HG02798 (cell line): ENCODE measurements at regions not wholly inside any gene's neighbourhood (a gene's known extent, or its start where the extent isn't known, plus 50 kb on each side); places are given as distances from the start of the nearest gene placed in this dataset.
"Not testable (repeated sequence)": the region's sequence is repeated elsewhere in the genome, so short reads cannot be mapped to it uniquely, and the experiment has no call there.

Experiments used
- ATAC-seq: cut with Tn5 transposase; IDR thresholded peaks from one replicate; pipeline ENCODE4 v1.9.1; 2021; ENCODE audit warnings: mild to moderate bottlenecking; ENCODE audit not compliant: unreplicated experiment, poor library complexity

DNA sequence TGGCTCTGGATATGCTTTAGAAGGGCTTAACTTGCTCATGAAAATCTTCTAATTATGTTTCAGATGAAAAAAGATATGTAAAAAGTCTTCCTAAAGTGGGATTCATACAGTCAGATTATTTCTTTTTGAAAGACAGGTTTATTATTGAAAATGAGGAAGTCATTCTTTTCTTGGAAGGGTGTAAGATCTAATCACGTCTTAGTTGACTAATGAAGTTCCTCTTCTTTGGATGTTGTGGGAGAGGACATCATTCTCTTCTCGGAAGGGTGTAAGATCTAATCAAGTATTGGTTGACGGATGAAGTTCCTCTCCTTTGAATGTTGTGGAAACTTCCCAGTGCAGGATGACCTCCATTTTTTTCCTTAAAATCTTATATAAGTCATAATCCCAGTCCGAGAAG lies 74.9 kb downstream of the ALG10 start:
- no peak for ATAC-seq

DNA sequence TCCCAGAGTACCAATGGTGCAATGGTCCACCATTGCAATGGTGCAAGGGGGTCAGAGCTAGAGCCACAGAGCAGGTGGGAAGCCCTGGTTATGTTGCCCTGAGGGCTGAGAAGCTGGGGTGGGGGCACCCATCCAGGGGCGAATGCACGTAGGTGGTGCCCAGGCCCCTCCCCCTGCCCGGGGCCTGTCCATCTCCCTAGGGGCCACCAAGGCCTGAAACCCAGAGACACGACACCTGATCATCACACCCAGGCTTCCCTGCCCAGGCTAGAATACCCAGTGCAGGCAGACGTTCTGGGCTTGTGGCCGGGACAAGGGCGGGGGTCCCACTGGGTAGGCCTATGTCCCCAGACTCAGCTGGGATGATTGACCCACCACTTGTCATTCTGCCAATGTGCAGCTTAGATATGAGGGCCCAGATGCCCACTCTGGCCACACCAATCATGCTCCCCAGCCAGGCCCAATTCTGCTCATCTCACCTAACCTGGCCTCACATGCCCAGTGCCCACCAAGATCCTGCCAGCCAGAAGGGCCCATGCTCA lies 83.2 kb downstream of the ALG10 start:
- ATAC-seq, result no peak

DNA sequence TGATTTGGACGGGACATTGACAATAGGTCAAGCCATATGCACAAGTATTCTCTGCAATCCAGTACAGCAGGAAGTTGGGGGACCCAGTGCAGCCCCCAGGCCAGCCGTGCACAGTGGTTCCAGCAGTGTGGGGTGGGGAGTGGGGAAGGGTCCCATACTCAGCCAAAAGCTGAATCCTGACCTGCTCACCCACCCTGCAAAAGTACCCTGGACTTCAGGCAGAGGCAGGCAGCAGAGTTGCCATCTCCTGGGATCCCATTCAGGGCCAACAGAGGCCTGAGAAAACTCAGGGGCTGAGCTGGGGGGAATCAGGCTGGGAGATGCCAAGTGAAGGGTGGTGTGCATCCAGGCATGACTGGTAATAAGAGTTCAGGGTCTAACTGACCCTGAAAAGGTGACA lies 83.9 kb downstream of the ALG10 start:
- no peak for ATAC-seq

DNA sequence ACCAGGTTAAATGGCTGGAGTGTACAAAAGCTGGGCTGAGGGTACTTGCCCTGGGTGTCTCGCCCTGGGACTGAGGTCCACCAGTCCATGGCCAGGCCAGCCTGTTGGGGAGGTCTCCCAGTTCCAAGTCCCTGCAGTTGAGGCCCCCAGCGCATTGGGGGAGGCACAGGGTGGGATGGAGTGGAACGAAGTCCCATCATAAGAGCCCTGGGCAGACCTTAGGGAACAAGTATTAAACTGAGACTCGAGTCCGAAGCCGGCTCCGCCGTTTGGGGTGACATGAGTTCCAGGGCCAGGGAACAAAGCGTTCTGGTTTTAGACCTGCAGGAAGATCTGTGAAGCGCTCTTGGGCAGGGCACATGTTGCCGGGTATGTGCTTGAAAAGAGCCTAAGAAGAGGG lies 84.7 kb downstream of the ALG10 start:
- ATAC-seq, result no peak

DNA sequence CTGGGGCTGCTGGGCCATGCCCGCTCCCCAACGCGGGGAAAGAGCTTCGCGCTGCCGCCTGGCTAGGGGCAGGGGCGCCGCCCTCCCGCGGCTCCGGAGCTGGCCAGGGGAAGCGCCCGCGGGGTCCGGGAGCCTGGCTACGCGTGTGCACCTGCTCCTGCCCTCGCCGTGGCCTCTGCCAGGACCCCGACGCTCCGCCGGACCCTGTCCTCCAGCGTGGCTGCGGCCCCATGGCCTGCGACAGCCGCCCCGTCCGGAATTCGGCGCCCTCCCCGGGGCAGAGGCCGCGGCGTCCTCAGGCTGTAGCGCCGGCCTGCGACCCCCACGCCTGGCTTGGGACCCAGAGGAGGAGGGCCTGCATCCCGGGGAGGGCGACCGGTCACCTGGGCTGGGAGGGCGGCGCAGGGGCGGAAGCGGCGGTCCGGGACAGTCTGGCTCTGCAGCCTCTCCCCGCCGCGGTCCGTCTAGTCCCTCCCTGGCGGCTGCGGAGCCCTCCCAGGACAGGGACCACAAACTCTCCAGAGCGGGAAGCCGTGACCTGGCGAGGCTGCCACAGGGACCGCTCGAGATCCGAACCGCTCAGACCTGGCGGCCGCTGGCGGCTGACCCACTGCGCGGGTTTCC lies 85.6 kb downstream of the ALG10 start:
- ATAC-seq, result no peak

DNA sequence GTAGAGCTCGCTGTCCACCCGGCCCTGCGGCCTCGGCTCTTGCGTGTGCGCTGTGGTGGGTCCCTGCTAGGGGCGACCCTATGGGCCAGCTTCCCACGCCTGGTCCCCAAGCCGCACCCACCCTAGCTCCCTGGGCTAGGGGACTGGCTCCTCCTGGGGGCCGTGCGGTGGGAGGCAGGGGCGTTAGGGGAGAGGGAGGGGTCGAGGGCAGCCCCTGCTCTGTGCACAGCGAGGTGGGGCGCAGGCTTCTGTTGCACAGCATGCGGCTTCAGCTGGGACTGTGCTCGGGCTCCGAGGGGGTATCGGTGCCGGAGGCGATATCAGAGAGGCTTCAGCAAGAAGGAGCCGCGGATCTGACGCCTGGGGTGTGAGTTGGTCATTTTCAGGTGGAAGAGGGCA lies 86.1 kb downstream of the ALG10 start:
- no peak for ATAC-seq

DNA sequence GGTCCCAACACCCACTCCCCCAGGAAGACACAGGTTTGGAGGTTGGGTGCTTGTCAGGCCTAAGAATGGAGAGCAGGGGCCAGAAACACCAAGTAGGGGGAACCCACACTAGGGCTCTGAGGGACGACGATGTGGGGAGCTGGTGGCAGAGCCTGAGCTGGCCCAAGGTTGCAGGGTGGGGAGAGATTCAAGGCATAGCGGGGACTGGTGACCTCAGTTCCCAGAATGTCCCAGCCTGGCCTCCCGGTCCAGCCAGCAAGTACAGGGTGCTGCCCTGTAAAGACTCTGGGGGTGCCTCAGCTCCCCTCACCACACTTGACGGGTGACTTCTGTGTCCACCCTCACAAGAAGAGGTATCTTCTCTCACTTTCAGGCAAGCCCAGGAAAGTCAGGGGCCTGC lies 86.7 kb downstream of the ALG10 start:
- no peak for ATAC-seq

DNA sequence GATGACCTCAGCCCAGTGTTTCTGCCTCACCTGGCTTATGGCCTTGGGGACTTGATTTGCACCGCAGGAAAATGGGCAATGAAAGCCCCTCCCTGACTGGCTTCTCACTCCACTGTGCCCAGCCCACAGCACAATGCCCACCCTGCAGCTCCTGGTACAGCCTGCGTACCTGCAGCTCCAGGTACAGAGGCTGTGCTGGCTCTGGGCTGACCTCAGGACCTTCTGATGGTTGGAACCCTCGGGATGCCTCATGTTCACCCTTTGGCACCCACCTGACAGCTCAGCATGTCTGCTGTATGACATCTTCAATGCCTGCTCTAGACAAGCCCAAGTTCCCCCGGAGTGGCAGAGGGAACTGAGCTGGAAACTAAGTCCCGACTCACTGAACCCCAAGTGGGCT lies 87.1 kb downstream of the ALG10 start:
- no peak for ATAC-seq

DNA sequence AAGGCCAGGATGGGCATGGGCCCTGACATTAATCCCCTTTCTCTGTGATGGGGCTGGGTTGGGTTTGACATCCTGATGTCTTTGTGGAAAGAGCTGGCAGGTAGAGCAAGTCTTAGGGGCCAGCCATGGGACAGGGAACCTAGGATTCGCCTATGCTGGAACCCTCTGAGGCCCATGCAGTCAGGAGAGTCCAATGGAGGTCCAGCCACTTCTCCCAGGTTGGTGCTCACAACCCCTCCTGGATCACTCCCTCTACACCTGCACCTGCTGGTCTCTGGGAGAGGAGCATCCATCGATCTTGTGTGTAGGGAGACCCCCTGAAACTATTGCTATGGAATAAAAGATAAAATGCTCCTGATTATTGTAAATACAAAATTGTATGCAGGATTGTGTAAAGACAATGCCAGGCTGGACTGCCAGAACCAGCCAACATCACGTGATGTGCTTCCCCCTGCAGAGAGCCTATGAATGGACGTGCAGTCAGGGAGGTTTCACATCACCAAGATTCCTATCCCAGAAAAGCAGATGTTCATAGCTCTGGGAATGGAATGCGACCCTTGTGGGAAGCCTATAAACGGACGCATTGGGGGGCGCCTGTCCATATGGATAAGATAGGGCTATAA lies 87.7 kb downstream of the ALG10 start:
- ATAC-seq, result not testable (repeated sequence)

DNA sequence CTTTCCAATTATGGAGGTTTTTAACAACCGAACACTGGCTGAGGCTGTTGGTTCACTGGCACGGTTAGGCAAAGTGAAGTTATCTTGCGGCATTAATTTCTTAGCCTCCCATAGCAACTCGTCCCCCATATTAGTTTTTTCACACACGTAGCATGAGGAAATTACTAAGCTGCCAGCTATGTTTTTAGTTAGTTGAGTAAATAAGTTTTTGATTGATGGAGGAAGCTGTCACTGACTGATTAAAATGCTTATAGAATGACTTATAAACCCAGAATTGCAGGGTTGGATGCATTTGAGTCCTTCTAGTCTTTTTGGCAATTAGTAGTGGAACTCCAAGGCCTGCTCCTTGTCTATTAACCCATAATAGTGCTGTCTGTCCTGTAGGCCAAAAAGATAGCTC lies 97.1 kb downstream of the ALG10 start:
- ATAC-seq, result no peak

DNA sequence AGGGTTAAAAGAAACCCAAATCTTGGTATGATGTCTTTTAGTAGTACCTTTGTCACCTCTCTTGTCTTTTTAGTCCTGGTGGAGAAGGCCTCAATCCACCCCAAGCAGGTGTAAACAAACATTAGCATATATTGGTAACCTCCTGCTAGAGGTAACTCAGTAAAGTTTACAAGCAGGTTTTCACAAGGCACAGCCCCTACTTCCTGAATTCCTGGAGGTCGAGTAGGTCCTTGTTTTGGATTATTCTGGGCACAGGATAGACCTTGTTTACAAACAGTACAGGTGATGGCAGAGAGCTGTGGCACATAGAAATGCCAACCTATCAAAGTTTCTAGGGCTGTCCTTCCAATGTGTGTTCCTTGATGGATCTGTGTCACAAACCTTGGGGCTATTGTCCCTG lies 99.1 kb downstream of the ALG10 start:
- no peak for ATAC-seq

DNA sequence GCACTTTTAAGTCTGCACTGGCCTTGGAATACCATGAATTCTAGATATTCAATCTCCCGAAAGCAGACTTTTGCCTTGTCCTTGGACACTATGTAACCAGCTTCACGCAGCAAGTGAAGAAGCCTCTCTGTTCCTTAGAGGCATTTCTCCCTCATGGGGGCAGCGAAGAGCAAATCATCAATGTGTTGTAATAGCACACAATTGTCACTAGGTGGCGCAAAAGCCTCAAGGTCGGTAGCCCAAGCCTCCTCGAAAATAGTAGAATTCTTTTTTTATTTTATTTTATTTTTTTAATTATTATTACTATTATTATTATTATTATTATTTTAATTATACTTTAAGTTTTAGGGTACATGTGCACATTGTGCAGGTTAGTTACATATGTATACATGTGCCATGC lies 100.8 kb downstream of the ALG10 start:
- peak; percentile 77 for ATAC-seq

DNA sequence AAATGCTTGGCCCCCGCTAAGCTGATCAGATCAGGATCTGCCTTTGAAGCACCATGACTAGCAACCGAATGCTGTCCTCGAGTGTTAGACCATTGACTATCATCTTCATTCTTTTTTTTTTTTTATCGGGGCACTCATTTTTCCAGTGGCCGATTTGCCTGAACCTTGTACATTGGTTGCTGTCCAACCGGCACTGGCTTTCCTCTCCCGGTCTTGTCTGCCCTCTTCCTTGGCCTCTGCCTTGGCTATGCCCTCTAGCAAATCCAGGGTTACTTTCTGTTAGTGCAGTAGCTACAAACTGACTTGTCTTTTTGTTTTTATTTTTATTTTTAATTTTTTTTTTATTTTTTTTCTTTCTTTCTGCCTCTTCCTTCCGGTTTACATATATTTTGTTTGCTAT lies 102.3 kb downstream of the ALG10 start:
- ATAC-seq, result no peak

DNA sequence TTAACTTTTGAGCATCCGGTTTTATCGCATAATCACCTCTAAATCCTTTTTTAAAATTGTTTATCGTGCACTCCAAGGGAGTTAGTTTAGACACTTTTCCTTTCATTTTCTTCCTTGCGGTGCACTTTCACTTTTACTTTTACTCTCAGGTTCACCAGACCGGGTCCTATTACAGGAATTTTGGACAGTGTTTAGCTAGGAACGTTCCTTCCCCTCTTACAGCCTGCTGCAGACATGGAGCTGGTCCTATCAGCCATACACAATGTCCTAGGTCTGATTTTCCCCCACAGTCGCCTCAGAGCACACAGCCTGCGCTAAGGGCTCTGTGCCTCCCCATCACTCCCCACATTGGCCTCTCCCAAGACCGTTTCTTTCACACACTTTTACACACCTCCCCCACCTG lies 103.9 kb downstream of the ALG10 start:
- peak; percentile 54 for ATAC-seq

DNA sequence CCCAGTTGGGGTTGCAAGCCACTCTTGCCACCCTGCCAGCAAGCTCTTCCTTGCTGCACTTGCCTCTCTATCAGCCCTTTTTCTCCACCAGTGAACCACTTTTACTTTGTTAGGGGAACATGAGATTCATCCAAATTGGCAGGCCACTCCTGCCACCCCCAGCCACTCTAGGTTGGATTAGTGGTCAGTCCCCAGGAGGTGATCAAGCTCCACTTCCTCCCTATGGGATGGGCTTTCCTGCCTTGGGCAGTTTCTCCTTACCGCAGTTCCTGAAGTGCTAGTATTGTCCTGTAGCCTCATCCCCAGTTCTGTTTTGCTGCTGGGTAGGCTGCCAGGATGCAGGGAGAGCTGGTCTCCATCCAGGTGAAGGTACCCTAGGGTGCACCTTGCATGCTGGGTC lies 104.5 kb downstream of the ALG10 start:
- no peak for ATAC-seq

DNA sequence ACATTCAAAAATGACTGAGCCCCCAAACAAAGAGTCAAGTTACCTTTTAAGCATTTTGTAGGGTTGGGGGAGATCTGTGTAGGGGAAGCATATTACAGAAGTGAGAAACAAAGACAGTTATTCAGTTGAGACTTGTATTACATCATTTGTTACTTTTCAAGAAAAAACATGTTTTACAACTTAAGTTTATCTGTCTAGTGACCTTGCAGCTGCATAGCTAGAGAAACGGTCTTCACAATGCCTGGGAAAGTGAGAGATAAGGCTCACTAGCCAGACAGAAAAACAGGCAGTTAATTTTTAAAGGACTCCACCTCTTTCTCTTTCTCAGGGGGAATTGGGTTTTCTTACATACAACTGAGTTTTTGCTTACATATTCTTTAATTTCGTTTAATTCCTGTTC lies 105.1 kb downstream of the ALG10 start:
- not testable (repeated sequence) for ATAC-seq

DNA sequence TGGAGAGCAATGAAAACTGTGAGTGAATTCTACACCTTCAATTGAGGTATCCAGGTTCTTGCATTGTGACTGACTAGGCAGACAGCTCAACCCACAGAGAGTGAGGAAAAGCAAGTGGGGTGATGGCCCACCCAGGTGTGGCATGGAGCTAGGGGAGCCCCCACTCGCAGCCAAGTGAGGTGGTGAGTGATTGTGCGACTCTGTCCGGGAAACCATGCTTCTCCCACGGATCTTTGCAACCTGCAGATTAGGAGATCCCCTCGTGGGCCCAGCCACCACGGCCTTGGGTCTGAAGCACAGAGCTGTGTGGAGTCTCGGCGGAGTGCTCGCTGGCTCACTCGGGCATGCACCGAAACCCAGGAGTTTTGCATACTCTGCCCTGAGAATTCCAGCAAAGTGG lies 120.1 kb downstream of the ALG10 start:
- ATAC-seq, result no peak

DNA sequence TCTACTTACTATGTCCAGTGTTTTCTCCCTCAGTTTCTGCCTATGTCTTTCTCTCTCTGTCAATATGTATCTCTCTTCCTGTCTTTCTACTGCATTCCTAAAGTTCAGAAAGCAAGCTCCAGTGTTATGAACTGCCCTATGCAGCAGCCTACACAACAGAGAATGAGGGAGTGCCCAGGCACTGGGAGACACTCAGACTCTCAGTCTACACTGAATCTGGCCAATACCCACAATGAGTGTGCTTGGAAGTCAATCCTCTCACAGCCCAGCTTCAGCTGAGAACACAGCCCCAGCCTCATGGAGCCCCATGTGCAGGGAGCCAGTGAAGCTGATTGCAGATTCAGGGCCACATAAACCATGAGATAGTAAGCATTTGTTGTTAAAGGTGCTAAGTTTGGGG lies 128.7 kb downstream of the ALG10 start:
- ATAC-seq, result no peak

DNA sequence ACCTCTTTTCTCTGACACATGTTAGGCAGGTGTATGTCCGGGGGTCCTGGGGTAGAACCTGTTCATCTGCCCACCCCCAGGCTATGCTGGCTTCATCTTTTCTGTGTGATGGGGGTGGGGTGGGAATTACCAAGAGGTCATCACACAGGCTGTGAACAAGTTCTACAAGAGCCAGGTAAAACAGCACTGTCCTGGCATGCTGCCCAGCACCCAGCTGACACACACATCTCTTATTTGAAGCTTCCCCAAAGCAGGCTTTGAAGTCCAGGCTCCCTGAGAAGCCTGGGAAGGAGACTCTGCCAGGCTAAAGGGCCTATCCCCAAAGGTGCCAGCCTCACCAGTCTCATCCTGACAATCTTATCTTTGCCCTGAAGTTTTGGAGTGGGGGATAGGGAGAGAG lies 141.1 kb downstream of the ALG10 start:
- ATAC-seq, result no peak

DNA sequence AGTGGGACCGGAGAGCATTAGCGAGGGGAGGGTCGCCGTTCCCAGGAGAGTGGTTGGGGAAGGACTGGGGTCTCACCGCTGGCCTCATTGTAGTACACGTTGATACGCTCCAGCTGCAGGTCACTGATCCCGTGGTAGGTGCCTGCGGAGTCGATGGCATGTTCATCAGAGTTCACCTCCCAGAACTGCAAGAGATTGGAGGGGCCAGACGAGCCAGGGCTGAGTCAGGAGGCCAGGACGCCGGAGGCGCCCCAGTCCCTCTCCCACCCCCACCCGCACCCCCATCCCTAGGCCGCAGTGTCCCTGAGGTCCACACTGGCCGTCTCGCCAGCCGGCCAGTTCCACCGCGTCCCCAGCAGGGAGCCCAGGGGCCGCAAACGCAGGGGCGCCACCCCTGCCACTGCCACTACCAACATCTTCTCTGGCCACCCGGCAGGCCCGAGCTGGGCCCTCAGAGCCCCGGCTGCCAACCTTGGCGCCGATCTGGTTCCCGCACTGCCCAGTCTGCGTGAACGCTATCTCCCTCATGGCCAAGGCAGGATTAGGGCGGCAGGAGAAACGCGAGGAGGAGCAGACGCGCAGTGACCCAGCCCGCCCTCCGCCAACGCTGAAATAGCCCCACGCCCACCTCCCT lies 144.2 kb downstream of the ALG10 start:
- ATAC-seq, result no peak

DNA sequence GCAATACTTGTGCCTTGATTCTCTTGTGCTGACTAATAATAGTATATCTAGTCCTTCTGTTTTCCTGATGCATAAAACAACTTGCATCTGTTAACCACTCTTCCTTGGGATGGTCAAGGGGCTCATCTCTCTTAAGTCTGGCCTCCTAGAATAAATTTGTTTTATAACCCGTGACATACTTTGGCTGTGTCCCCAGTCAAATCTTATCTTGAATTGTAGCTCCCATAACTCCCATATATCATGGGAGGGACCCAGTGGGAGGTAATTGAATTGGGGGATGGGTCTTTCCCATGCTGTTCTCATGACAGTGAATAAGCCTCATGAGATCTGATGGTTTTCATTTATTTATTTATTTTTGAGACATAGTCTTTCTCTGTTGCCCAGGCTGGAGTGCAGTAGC lies 146.2 kb downstream of the ALG10 start:
- not testable (repeated sequence) for ATAC-seq

DNA sequence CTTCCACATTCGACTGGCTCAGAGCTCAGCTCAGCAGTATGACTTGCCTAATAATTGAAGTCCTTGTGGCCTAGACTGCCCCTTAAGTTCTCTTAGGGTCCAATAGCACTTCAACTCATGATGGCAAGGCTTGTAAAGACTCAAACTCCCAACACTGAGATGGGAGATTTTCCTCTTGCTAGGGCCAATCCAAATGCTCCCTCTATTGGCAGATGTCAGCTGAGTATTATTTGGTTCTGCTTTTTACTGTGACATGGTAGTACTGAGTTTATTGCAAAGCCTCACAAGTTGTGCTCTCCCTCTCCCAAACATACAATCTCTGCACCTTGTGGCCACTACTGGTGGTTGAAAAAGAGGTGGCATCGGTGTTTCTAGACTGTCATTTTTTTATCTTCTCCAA lies 164.2 kb downstream of the ALG10 start:
- no peak for ATAC-seq
